ENCODE measurements at regions not wholly inside any gene's neighbourhood (a gene's known extent, or its start where the extent isn't known, plus 50 kb on each side); places are given as distances from the start of the nearest gene placed in this dataset.

DNA sequence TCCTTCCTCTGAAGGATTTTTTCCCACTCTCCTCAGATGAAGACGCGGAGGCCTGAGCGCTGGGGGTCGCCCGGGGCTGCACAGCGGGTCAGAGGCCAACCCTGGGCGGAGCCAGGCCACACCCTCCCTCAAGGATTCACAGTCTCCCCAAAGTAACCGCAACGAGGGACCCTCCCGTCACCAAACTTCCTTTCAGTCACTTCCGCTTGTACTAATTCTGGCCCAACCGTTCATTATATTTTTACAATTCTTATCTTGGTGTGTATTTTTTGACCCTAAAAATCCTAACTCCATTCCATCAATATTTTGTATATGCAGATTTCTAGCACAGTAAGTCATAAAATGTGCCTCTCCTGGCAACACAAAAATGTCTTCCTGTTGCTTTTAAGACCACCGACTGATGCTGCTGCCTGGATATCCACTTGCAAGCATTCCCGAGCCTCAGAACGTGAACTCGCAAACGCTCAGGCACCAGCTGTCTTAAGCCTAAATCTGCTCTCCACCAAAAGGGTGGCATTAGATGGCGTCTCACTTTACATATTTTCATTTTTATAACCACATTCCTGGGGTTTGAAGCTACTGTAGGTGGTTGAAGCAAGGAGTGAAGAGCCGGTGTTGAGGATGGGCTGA is 128.0 kb downstream of the DLL1 start:
- no peak for DNase-seq (ENCODE audit: low read depth in 3 of 3)

DNA sequence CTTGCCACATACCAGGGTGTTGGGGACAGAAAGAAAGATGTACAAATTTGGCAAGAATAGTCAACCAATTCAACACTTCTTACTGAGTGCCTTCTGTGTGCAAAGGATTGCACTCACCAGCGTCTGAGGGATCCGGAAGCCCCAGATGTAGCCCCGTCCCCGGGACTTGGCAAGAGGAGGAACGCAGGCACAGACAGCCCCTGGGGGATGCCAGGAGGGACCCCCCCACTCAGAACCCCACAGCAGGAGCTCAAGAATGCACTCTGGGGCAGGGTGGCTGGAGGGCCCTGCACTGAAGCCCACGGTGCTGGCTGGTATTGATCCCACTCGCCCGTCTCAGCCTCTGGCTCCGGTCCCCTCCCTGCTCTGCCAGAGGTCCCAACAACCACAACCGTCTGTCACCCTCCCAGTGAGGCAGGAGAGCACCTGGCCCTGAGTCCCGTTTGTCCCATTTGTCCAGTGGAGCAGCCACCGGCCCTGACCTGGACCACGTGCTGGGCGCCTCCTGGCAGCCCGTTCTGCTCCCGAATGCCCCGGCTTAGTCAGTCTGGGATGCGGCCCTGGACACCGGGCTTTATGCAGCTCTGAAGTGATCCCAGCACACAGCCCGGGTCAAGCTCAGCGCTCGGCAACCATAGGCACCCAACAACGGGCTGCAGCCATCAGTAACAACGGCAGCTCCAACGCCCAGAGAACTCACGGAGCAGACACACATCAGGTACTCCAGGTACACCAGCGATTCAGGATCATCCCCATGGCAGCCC is 128.7 kb downstream of the DLL1 start:
- DNase-seq (ENCODE audit: low read depth in 3 of 3) = no peak

DNA sequence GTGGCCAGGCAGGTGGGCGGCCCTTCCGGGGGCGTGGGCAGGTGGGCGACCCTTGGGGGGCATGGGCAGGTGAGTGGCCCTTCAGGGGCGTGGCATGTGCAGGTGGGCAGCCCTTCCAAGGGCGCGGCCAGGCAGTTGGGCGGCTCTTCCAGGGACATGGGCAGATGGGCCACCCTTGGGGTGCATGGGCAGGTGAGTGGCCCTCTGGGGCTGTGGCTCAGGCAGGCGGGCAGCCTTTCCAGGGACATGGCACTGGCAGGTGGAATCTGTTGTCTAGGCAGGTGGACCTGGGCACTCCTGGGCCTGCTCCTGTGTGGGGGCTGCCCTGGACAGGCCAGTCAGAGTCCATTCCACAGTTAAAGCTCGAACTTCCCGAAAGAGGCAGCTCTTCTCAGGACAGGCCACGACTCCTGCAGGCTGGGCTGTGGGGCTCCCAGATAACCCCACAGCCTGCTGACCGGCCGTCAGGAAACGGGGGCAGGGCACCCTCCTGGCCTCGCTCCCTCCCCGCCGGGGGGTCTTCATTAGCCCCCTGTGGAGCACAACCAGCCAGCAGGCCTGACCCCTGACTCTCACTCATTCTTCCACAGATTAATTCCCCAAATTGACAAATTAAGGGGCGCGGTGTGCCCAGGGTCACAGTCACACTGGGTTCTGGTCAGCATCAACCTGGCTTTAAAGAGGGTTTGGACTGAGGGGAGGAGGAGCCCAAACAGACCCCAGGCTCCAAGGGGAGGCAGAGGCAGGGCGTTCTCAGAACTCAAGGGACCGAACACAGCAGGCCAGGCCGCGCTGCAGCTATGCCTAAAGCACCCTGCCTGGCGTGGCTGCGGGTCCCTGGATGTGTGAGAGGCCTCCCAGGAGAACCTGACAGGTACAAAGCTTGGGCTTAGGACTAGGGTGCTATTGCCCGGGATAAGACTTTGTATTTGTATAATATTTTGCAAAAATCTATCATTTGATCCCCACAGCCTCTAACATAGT is 130.0 kb downstream of the DLL1 start:
- DNase-seq (ENCODE audit: low read depth in 3 of 3) = no peak

DNA sequence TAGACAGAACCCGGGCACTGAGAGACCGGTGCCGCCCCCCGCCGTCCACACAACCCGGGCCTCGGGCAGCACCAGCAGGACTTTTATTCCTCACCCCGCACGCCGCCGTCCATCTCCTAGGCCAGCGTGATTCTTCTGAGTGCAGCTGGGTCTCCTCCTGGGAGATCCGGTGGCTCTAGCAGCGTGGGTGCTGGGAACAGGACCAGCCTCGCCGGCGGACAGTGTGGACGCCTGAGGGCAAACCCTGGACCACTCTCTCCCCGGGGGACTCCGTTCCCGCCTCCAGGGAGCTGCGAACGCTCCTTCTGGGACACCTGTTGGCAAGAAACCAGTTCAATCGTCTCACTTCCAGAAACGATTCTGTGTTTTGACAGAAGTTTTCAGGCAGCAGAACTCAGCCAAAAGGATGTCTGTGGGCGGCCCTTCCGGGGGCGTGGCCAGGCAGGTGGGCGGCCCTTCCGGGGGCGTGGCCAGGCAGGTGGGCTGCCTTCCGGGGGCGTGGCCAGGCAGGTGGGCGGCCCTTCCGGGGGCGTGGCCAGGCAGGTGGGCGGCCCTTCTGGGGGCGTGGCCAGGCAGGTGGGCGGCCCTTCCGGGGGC is 130.7 kb downstream of the DLL1 start:
- no peak for DNase-seq (ENCODE audit: low read depth in 3 of 3)

DNA sequence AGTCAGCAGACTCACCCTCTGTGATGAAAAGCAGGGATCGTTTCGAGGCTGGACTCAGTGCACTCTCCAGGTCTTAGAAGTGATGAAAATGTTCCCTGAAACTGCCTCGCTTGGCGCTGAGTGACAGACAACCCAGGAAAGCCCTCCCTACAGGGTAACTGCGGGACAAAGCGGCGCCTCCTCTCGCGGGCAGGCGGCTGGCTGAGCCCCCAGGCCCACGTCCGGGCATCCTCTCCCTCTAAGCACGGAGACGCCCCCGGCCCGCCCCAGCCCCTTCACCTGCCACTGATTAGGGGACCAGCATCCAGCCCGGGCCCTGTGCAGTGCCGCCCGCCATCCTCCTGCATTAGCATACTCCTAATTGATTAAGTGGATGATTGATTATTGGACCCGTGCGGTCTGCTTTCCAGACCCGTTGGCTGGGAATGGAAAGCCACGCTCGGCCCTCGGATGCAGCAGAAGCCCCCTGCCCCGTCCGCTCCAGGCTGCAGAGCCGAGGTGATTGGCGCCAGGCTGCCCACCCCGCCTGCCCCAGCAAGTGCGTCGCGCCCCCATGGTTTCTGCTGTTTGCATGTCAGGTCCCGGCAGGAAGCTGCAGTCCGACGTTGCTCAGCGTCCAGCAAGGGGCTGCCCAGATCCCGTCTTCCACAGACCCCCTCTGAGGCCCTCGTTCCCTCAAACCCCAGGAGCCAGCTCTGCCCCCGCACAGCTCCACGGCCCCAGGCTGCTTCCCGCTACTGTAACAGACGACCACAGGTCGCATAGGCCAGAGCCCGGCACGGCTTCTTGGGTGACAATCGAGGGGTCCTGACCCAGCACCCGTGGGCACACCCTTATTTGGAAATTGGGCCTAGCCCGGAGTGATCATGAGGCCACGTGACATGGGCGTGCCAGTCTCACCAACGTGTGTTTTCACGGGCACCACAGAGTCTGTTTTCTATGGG is 131.6 kb downstream of the DLL1 start:
- DNase-seq (ENCODE audit: low read depth in 3 of 3) = no peak

DNA sequence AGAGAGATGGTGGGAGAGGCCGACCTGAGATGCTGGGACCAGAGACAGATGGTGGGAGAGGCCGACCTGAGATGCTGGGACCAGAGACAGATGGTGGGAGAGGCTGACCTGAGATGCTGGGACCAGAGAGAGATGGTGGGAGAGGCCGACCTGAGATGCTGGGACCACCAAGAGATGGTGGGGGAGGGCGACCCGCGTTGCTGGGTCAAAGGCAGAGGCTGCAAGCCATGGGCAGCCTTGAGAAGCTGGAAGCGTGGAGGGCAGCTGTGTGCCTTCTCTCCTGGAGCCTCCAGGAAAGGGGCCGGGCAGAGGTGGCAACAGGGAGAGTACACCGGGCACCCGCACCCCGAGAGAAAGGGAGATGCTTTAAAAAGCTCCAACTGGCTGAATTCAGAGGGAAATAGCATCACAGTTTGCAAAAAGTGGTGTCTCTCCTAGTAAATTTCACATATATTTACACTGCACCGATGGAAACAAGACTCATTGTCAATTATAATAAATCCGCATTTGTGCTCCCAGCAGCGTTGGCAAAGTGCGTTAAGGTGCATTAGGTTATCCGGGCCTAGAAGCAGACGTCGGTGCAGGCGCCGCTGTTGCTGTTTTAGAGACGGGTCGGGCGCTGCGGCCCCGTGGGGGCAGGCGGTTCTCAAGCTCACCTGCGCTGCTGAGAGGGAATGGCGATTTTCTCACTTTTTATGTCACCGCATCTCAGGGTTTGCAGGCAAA is 132.4 kb downstream of the DLL1 start:
- DNase-seq (ENCODE audit: low read depth in 3 of 3) = no peak

DNA sequence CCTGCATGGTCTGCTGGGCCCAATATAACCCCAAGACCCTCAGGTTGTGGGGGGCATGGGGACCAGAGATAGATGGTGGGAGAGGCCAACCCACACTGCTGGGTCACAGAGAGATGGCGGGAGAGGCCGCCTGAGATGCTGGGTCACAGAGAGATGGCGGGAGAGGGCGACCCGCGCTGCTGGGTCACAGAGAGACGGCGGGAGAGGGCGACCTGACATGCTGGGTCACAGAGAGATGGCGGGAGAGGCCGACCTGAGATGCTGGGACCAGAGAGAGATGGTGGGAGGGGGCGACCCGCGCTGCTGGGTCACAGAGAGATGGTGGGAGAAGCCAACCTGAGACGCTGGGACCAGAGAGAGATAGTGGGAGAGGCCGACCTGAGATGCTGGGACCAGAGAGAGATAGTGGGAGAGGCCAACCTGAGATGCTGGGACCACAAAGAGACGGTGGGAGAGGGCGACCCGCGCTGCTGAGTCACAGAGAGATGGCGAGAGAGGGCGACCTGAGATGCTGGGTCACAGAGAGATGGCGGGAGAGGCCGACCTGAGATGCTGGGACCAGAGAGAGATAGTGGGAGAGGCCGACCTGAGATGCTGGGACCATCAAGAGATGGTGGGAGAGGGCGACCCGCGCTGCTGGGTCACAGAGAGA is 133.2 kb downstream of the DLL1 start:
- no peak for DNase-seq (ENCODE audit: low read depth in 3 of 3)

DNA sequence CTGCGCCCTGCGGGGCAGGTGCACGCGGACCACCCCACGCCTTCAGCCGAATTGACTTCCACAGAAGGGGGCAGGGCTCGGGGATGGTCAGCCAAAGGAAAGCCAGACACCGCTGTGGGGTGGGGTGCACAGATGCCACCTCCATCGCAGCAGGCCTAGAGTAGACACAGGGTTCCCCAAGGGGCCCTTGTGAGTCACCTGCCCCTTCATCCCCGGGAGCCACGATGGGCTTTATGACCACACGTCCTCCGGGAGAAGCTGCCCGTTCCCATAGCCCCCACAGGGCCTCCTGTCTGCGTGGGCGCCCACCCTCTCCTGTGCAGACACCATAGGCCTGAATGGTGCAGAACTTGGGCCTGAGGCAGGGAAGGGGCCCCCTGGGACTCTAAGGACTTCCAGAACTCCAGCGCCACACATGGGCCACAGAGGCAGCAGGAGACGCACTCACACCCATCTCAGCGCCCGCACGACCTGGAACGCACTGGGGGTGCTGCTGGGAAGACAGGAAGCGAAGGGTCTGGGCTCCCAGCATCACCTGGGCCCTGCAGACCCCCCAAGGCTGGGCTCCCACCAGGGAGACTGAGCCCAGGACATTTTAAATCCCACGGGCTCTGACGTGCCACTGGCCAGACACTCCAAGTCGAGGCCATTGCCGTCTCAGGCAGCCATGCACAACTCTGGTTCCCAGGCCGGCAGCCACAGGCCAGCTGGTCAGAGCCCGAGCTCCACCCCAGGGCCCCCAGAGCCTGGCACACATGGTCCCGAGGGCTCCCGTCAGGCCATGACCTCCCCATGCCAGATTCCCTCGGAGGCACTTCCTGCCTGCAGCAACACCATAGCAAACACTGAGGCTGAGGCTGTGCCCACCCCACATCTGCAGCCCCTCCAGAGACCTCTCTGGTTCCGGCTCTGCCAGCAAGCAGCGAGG is 134.2 kb downstream of the DLL1 start:
- no peak for DNase-seq (ENCODE audit: low read depth in 3 of 3)

DNA sequence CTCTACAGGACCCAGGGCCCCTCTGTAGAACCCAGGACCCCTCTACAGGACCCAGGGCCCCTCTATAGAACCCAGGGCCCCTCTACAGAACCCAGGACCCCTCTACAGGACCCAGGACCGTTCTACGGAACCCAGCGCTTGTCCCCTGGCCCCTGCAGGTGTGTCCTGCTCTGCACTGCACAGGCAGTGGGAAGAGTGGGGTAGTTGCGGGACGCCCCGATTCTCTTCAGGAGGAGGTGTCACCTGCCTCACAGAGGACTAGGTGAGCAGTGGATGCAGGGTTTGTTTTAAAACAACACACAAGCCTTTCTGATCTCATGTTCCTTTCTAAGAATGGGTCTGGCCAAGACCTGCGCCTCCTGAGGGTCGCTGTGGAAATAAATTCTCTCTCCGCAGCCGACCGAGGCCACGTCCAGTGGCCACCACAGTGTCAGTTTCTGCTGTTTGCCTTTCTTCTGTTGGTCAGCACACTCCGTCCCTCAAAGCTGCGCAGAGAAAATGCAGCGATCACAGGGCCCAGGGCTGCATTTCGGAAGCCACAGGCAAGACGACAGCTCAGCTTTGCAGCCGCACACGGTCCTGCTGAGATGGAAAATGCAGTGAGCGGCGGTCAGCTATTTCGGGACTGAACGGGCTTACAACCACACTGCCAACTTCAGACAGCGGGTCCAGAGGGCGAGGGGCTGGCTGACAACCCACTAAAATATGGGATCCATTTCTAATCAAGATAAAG is 135.2 kb downstream of the DLL1 start:
- no peak for DNase-seq (ENCODE audit: low read depth in 3 of 3)

DNA sequence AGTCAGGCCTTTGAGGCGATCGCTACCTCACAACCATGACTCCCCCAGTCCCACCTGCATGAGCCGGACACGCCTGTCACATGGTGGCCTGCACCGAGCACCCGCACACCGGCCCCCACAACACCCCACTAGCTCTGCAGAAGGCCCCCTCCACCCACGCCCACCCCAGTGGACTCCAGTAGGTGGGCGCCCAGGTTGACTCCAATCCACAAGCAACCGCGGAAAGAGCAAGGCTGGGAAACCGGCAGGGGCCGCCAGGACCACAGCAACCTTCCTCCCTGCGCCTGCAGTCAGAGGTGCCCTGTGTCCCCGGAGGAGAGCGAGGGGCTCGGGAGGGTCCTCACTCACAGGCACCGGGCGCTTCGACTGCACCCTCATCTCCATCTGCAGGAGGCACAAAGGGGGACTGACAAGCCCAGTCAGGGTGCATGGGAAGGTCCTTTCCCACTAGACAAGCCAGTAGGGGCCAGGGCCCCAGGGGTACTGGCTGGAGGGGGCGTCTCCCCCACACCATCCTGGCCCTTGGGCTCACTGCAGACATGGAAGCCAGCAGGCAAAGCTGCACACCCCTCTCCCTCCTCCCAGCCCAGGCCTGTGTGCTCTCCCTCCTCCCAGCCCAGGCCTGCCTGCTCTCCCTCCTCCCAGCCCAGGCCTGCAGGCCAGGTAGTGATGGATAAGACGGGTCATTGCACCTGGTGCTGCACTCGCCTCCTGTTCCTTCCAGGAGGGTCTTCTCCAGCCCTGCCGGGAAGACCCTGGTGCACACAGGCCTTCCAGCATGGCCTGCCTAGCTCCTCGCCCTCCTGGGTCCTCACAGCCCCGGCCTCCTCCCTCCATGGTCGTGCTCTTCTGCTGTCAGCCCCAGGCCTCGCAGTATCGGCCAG is 137.2 kb downstream of the DLL1 start:
- DNase-seq (ENCODE audit: low read depth in 3 of 3) = no peak

DNA sequence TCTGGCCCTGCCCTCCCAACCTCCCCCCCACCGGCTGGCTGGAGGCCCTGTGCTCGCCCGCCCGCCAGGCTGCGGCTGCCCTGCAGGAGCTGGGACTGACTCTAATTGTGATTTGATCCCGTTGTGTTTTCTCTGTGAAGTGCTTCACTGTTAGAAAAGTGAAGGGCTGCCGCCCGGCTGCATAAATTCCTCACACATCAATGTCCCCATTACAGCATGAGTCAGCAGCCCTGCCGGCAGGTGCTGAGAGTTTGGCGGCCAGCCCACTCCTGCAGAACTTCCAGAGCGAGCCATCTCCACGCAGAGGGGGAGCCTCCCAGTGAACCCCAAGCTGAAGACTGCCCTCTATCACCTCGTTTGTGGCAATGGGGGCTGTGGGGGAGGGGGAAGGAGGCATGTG is 137.9 kb downstream of the DLL1 start:
- DNase-seq (ENCODE audit: low read depth in 3 of 3) = no peak

DNA sequence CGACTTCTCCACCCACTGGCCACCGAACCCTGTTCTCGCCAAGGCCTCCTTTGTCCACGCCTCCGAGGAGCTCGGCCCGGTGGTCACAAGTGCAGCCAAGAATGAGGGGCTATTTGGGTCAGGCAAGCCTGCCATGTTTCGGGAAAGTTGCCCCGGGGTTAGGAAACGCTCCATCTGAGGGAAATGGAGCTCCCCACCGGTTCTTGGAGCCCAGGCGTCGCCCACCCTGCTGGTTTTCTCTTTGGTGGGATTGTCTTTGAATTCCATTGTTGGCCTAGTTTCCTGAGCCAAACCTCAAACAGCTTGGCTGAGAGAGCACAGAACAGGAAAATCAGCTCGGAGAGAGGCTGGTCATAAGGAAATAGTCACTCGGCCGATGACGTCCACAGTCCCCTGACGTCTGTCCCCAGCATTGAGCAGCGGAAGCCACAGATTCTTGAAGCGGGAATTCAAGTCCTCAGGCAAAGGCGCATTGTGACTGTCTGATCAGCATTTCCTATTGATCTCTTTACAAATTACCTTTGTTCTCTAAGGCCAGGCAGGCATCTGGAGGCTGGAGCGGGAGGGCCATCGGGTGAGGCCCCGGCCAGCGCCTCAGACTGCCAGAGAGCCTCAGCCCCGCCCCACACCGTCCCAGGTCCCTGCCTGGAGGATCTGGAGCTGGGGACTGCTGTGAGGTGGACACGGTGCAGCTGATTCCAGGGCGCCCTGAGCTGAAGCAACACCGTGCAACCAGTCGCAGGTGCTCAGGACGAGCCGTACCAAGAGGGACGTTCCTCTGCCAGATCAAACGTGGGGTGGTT is 138.6 kb downstream of the DLL1 start:
- DNase-seq (ENCODE audit: low read depth in 3 of 3) = no peak

DNA sequence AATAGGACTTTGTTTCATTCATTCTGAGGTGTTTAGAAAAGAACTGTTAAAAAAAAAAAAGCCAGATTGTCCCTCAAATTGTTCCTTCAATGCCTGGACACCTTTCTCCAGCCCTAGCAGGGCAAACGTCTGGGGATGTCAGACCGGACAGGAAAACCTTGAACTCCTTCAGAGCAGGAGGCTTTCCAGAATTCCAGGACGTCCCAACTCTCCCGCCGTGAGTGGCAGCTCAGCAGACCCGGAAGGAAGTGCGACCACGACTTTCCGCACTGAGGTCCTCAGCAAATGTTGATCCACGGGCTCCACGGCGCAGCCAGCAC is 139.1 kb downstream of the DLL1 start:
- no peak for DNase-seq (ENCODE audit: low read depth in 3 of 3)

DNA sequence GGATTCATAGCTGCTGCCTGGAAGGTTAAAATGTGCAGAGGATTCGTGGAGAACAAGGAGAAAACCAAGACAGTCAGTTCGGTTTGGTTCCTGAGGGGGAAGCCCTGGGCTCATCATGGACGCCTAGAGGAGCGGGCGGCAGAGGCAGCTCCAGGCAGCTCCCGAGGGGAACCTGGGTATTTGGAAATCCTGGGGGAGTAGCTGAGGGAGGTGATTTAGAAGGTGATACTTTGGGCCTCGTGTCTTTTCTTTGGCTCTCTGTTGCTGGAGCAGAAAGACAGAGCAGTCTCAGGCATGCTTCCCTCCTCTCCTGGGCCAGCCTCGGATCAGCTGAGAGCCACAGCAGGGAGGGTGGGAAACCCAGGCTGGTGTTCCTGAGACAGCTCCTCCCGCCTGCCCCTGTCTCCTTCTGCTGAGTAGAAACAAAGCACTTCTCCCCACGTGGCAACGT is 139.5 kb downstream of the DLL1 start:
- DNase-seq (ENCODE audit: low read depth in 3 of 3) = no peak

DNA sequence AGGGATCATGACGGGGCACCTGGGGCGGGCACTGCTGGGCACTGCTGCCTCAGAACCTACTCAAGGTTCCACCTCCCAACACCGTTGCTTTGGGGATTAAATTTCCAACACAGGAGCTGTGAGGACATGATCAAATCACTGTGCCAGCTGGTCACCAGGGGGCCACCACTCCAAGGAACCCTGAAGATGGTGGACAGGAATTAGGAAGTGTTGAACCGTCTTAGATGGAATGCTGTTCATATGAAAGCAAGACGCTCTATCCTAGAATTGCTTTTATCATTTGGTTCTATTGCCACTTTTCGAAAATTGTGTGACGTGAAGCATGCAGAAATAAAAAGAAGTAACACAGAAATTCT is 140.3 kb downstream of the DLL1 start:
- DNase-seq (ENCODE audit: low read depth in 3 of 3) = no peak

Data from stimulated activated CD4-positive, alpha-beta T cell treated with anti-CD3 and anti-CD28 coated beads, TNF-alpha, amount 100 ng/mL, for 48 hours (primary cell).